SK-N-MC (cell line): ENCODE measurements at regions not wholly inside any gene's neighbourhood (a gene's known extent, or its start where the extent isn't known, plus 50 kb on each side); places are given as distances from the start of the nearest gene placed in this dataset.

ENCODE experiments used
- EZH2 ChIP-seq: fragments of 200-600 bp; sonication (generic); IDR thresholded peaks from one replicate; pipeline ENCODE4 v1.6.1; 2017; ENCODE audit warnings: antibody characterized with exemption
- FOXP2 ChIP-seq: optimal IDR thresholded peaks from 2 replicates; pipeline ENCODE3; 2011; ENCODE audit warnings: mild to moderate bottlenecking, moderate library complexity; ENCODE audit not compliant: insufficient read depth; ENCODE audit errors: extremely low read length, control extremely low read depth
- POLR2AphosphoS5 ChIP-seq: IDR thresholded peaks from 2 replicates; pipeline ENCODE4 v1.6.1; 2012; ENCODE audit warnings: mild to moderate bottlenecking, low read depth, low read length, borderline replicate concordance

GRCh38 chr7:17030559-17030958 is 148.8 kb upstream of the AGR3 start:
- TF ChIP-seq EZH2 (no peak), POLR2AphosphoS5 (no peak), FOXP2 (no peak)
